Hippocampal formation (tissue), 2 donors: ENCODE measurements at regions not wholly inside any gene's neighbourhood (a gene's known extent, or its start where the extent isn't known, plus 50 kb on each side); places are given as distances from the start of the nearest gene placed in this dataset.
"Not testable (repeated sequence)": the region's sequence is repeated elsewhere in the genome, so short reads cannot be mapped to it uniquely, and the experiment has no call there.

Source experiments
- DNase-seq, 2 donors: peaks; one replicate each; lab custom pipeline; 2025; lab: John Stamatoyannopoulos, UW

- no peak for DNase-seq
Measured at GRCh38 chr10:28391283-28391682, 88.4 kb upstream of the MPP7 start.

GRCh38 chr10:28393956-28394568 is 91.2 kb upstream of the MPP7 start:
- DNase-seq = peak; percentile 12 to 47

GRCh38 chr10:28396331-28396730 is 93.5 kb upstream of the MPP7 start:
- DNase-seq = no peak

- DNase-seq = no peak
Measured at GRCh38 chr10:28397229-28397628, 94.4 kb upstream of the MPP7 start.

- no peak for DNase-seq
Measured at GRCh38 chr10:28400176-28400575, 97.3 kb upstream of the MPP7 start.

- DNase-seq = no peak
Measured at GRCh38 chr10:28400681-28401080, 97.8 kb upstream of the MPP7 start.

- not testable (repeated sequence) for DNase-seq
Measured at GRCh38 chr10:28402611-28403073, 99.8 kb upstream of the MPP7 start.

GRCh38 chr10:28403090-28403489 is 100.2 kb upstream of the MPP7 start:
- no peak for DNase-seq

- DNase-seq = no peak
Measured at GRCh38 chr10:28408237-28408777, 105.4 kb upstream of the MPP7 start.

GRCh38 chr10:28410420-28411135 is 107.7 kb upstream of the MPP7 start:
- no peak for DNase-seq

- no peak for DNase-seq
Measured at GRCh38 chr10:28411136-28411460, 108.2 kb upstream of the MPP7 start.

- no peak for DNase-seq
Measured at GRCh38 chr10:28411648-28412047, 108.8 kb upstream of the MPP7 start.

GRCh38 chr10:28418069-28418468 is 114.8 kb upstream of the WAC start:
- DNase-seq = no peak

GRCh38 chr10:28425422-28425821 is 107.5 kb upstream of the WAC start:
- DNase-seq = no peak

GRCh38 chr10:28426392-28427159 is 106.3 kb upstream of the WAC start:
- no peak for DNase-seq

- no peak for DNase-seq
Measured at GRCh38 chr10:28427376-28427775, 105.5 kb upstream of the WAC start.

GRCh38 chr10:28429045-28429444 is 103.9 kb upstream of the WAC start:
- DNase-seq = no peak

GRCh38 chr10:28429573-28430216 is 103.2 kb upstream of the WAC start:
- DNase-seq = no peak

- no peak for DNase-seq
Measured at GRCh38 chr10:28431139-28431538, 101.8 kb upstream of the WAC start.

GRCh38 chr10:28432210-28432676 is 100.7 kb upstream of the WAC start:
- DNase-seq = peak; percentile 32 to 50

GRCh38 chr10:28434063-28434462 is 98.9 kb upstream of the WAC start:
- DNase-seq = no peak

GRCh38 chr10:28442403-28442802 is 90.5 kb upstream of the WAC start:
- DNase-seq = no peak
